Ovary (tissue), 7 donors: ENCODE measurements at regions not wholly inside any gene's neighbourhood (a gene's known extent, or its start where the extent isn't known, plus 50 kb on each side); places are given as distances from the start of the nearest gene placed in this dataset.

Experiments used
- DNase-seq, 5 donors: peaks; one replicate each; pipeline ENCODE4 v3.0.0-alpha.2; 2019 to 2020
- H3K27ac ChIP-seq, 2 donors: fragments of 200-600 bp; one replicate each; pipeline versions ENCODE4 v1.5.1 to v1.8.0; 2019 to 2022
- H3K27me3 ChIP-seq: fragments of 200-600 bp; one replicate; pipeline ENCODE4 v1.8.0; 2022
- H3K36me3 ChIP-seq: fragments of 200-600 bp; sonication (generic); one replicate; pipeline ENCODE4 v1.5.1; 2019
- H3K4me1 ChIP-seq: one replicate; pipeline ENCODE4 v1.8.1; 2013; ENCODE audit warnings: mild to moderate bottlenecking, moderate library complexity; ENCODE audit not compliant: insufficient read depth
- H3K4me3 ChIP-seq: fragments of 200-600 bp; sonication (generic); one replicate; pipeline ENCODE4 v1.5.1; 2017
- H3K9me3 ChIP-seq, 2 donors: fragments of 200-600 bp in 1 of 2; sonication (generic) in 1 of 2; one replicate each; pipeline versions ENCODE4 v1.5.1 to v1.8.1; 2013 to 2019; ENCODE audit warnings: mild to moderate bottlenecking in 1 of 2, moderate library complexity in 1 of 2
- EP300 ChIP-seq: sonication (generic); formaldehyde crosslinking; IDR thresholded peaks from one replicate; pipeline ENCODE4 v1.6.1; 2017; ENCODE audit warnings: antibody characterized with exemption
- POLR2A ChIP-seq: fragments of 450-650 bp; IDR thresholded peaks from one replicate; pipeline ENCODE4 v1.6.1; 2017; ENCODE audit warnings: antibody characterized with exemption, mild to moderate bottlenecking, moderate library complexity
- whole genome bisulfite sequencing, 3 donors: extraction: QIAGEN DNeasy Blood & Tissue Kit in 1 of 3; methylation state at CpG; one replicate each; pipeline versions ENCODE4 v1.1.5 to v1.1.7; 2013 to 2017; 5-methylcytosine and 5-hydroxymethylcytosine counted together
- intact Hi-C, 4 donors: fragments of 100-400 bp; cut with DNase I; formaldehyde crosslinking; loops; one replicate each; pipeline versions ENCODE4 v1.11.0 to v1.15.1; 2022 to 2023
- TF ChIP-seq, protein P1 (sequence below), 3 donors: fragments of 450-650 bp in 2 of 3; fragments of 200-600 bp in 1 of 3; IDR thresholded peaks; one replicate each; pipeline versions ENCODE4 v1.5.1 to v1.8.0; 2016 to 2022; ENCODE audit warnings: antibody characterized with exemption in 3 of 3, mild to moderate bottlenecking in 1 of 3
- donor health status: DM: no; HTN: no; CAD: no; lungs with moderate emphysema.
- donor health status: DM: no; HTN: no; CAD: no.
- donor health status: Bipolar disorder and iron deficiency.
- donor health status: DM: no; HTN: no; CAD: no.
- donor health status: DM: yes; HTN: yes; CAD: no.

- Histone ChIP-seq H3K4me3 (no peak overlapping the region), H3K27me3 (no peaks in the 10 kb centered on the region), H3K9me3 (no peaks in the 10 kb centered on the region), H3K4me1 (no peaks in the 10 kb centered on the region), H3K36me3 (no peaks in the 10 kb centered on the region), H3K27ac (no peak overlapping the region)
- DNase-seq = no peak
- intact Hi-C loops = no loop called here
- TF ChIP-seq, protein P1, sequence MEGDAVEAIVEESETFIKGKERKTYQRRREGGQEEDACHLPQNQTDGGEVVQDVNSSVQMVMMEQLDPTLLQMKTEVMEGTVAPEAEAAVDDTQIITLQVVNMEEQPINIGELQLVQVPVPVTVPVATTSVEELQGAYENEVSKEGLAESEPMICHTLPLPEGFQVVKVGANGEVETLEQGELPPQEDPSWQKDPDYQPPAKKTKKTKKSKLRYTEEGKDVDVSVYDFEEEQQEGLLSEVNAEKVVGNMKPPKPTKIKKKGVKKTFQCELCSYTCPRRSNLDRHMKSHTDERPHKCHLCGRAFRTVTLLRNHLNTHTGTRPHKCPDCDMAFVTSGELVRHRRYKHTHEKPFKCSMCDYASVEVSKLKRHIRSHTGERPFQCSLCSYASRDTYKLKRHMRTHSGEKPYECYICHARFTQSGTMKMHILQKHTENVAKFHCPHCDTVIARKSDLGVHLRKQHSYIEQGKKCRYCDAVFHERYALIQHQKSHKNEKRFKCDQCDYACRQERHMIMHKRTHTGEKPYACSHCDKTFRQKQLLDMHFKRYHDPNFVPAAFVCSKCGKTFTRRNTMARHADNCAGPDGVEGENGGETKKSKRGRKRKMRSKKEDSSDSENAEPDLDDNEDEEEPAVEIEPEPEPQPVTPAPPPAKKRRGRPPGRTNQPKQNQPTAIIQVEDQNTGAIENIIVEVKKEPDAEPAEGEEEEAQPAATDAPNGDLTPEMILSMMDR (IDR thresholded peaks at IDR 0.05) = no peak
- TF ChIP-seq EP300 (no peak), POLR2A (no peak)
- 62 to 69% (median 64%) methylated on average over 2 of the region's 2 CpGs for WGBS, 3 donors
Measured at GRCh38 chr2:103419506-103419905, 657.7 kb downstream of the TMEM182 start.

DNA sequence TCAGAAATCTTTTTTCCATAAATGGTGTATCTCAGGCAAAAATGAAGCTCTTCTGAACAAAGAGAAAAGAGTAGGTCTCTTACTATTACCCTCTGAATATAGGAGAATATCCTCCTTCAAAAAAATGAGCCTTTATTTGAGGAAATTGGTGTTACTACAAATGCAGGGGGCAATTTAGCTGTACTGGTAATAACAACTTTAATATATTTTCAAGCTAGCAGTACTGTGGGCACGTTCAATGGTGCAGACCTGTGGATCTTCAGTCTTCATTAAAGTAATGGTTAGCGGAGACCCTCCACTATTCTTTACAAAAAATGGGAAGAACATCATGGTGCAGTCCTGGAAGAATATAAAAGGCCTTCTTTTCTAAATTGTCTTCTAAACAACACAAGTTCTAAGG, 661.3 kb downstream of the TMEM182 start:
- H3K36me3 ChIP-seq = no peaks in the 10 kb centered on the region
- no peak overlapping the region for H3K4me3 ChIP-seq
- 79 to 83% (median 83%) methylated on average over 2 of the region's 2 CpGs for WGBS, 3 donors
- H3K4me1 ChIP-seq = no peaks in the 10 kb centered on the region
- H3K9me3 ChIP-seq = no peaks in the 10 kb centered on the region
- DNase-seq = no peak
- H3K27me3 ChIP-seq = no peaks in the 10 kb centered on the region
- TF ChIP-seq, protein P1 (IDR thresholded peaks at IDR 0.05) = no peak
- no peak for TF ChIP-seq POLR2A
- TF ChIP-seq EP300 = no peak
- no peak overlapping the region for H3K27ac ChIP-seq
- intact Hi-C loops = no loop called here

- Histone ChIP-seq H3K9me3 (no peaks in the 10 kb centered on the region), H3K27ac (no peak overlapping the region), H3K27me3 (no peaks in the 10 kb centered on the region), H3K36me3 (no peaks in the 10 kb centered on the region), H3K4me3 (no peak overlapping the region), H3K4me1 (no peaks in the 10 kb centered on the region)
- WGBS, 3 donors = 90 to 95% (median 94%) methylated on average over 3 of the region's 3 CpGs
- TF ChIP-seq, protein P1 (IDR thresholded peaks at IDR 0.05) = no peak
- TF ChIP-seq POLR2A (no peak), EP300 (no peak)
- intact Hi-C loops = no loop called here
- DNase-seq = no peak
Measured at GRCh38 chr2:103427567-103427966, 665.7 kb downstream of the TMEM182 start.

DNA sequence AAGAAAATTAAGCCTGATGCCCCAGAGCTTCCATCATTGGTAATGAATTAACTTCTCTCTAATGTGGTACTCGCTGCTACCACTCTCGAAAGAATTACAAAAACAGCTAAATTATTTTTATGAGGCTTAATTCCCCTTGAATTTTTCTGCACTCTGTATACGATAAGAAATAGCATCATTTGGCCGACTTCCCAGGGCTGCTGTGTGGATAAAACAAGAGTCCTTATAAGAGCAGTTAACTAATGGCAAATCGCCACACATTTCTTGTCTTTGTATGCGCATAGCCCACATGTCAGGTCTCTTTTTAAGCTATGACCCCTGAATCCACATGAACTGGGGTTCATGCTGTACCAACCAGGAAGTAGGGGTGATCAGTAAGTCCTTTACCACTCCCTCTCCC, 668.4 kb downstream of the TMEM182 start:
- Histone ChIP-seq H3K27ac (no peak overlapping the region), H3K4me1 (no peaks in the 10 kb centered on the region), H3K27me3 (no peaks in the 10 kb centered on the region), H3K4me3 (no peak overlapping the region), H3K9me3 (no peaks in the 10 kb centered on the region), H3K36me3 (no peaks in the 10 kb centered on the region)
- no peak for DNase-seq
- TF ChIP-seq POLR2A (no peak), EP300 (no peak)
- TF ChIP-seq, protein P1 (IDR thresholded peaks at IDR 0.05) = no peak
- intact Hi-C loops = no loop called here
- 21 to 41% (median 33%) methylated on average over 6 of the region's 6 CpGs for WGBS, 3 donors

GRCh38 chr2:103435010-103435409, 673.2 kb downstream of the TMEM182 start:
- H3K9me3 ChIP-seq = no peaks in the 10 kb centered on the region
- no peaks in the 10 kb centered on the region for H3K27me3 ChIP-seq
- no peak overlapping the region for H3K27ac ChIP-seq
- TF ChIP-seq, protein P1 (IDR thresholded peaks at IDR 0.05) = no peak
- TF ChIP-seq EP300 (no peak), POLR2A (no peak)
- no peak for DNase-seq
- WGBS, 3 donors = 87 to 94% (median 89%) methylated on average over 3 of the region's 3 CpGs
- no peaks in the 10 kb centered on the region for H3K36me3 ChIP-seq
- H3K4me1 ChIP-seq = no peaks in the 10 kb centered on the region
- H3K4me3 ChIP-seq = no peak overlapping the region
- intact Hi-C loops = no loop called here
